OCI-LY1 (cell line): ENCODE measurements at regions not wholly inside any gene's neighbourhood (a gene's known extent, or its start where the extent isn't known, plus 50 kb on each side); places are given as distances from the start of the nearest gene placed in this dataset.

Experiments used
- H2AFZ ChIP-seq: fragments of 200-600 bp; sonication (generic), shearing (Covaris generic); 2 replicates; pipeline ENCODE4 v1.6.0; 2014; ENCODE audit warnings: antibody characterized with exemption, mild to moderate bottlenecking, low read length
- H3F3A ChIP-seq: fragments of 200-600 bp; sonication (generic), shearing (Covaris generic); 2 replicates; pipeline ENCODE4 v1.6.0; 2014; ENCODE audit warnings: mild to moderate bottlenecking, antibody characterized with exemption, low read length, moderate library complexity; ENCODE audit not compliant: insufficient read depth
- H3K27ac ChIP-seq: fragments of 200-600 bp; sonication (generic); 2 replicates; pipeline ENCODE4 v1.5.1; 2014; ENCODE audit warnings: low read length, mixed run types, mild to moderate bottlenecking, low read depth; ENCODE audit not compliant: poor library complexity, severe bottlenecking
- H3K27me3 ChIP-seq: fragments of 200-600 bp; sonication (generic); 2 replicates; pipeline ENCODE4 v1.6.0; 2014; ENCODE audit warnings: antibody characterized with exemption, mild to moderate bottlenecking, low read length, moderate library complexity; ENCODE audit not compliant: insufficient read depth
- H3K36me3 ChIP-seq: fragments of 200-600 bp; sonication (generic); 2 replicates; pipeline ENCODE4 v1.6.1; 2014; ENCODE audit warnings: mild to moderate bottlenecking, antibody characterized with exemption, low read length, moderate library complexity, mixed read lengths; ENCODE audit not compliant: insufficient read depth
- H3K4me1 ChIP-seq: fragments of 200-600 bp; sonication (generic); 2 replicates; pipeline ENCODE4 v1.5.1; 2014; ENCODE audit warnings: mild to moderate bottlenecking, low read length, moderate library complexity; ENCODE audit not compliant: insufficient read depth, severe bottlenecking
- H3K4me2 ChIP-seq: fragments of 200-600 bp; sonication (generic), shearing (Covaris generic); 2 replicates; pipeline ENCODE4 v1.6.1; 2014; ENCODE audit warnings: low read length
- H3K4me3 ChIP-seq: fragments of 200-600 bp; sonication (generic); 2 replicates; pipeline ENCODE4 v1.5.1; 2014; ENCODE audit warnings: low read length, low read depth, mild to moderate bottlenecking, mixed read lengths; ENCODE audit not compliant: poor library complexity, severe bottlenecking
- H3K79me2 ChIP-seq: fragments of 200-600 bp; shearing (Covaris generic); 2 replicates; pipeline ENCODE4 v1.6.1; 2016; ENCODE audit warnings: mixed run types, low read length, mixed read lengths; ENCODE audit not compliant: insufficient read depth
- H3K9ac ChIP-seq: fragments of 200-600 bp; sonication (generic), shearing (Covaris generic); 2 replicates; pipeline ENCODE4 v1.6.1; 2014; ENCODE audit warnings: mild to moderate bottlenecking, low read length, mixed read lengths
- H3K9me2 ChIP-seq: fragments of 200-600 bp; sonication (generic), shearing (Covaris generic); 2 replicates; pipeline ENCODE4 v1.6.1; 2014; ENCODE audit warnings: low read depth, mild to moderate bottlenecking, low read length, mixed read lengths
- H3K9me3 ChIP-seq: fragments of 200-600 bp; shearing (Covaris generic); 2 replicates; pipeline ENCODE4 v1.6.1; 2014; ENCODE audit warnings: low read length, mixed read lengths
- H4K20me1 ChIP-seq: fragments of 200-600 bp; sonication (generic), shearing (Covaris generic); 2 replicates; pipeline ENCODE4 v1.6.0; 2016; ENCODE audit warnings: mild to moderate bottlenecking, low read length; ENCODE audit not compliant: insufficient read depth
- EZH2 ChIP-seq: fragments of 200-600 bp; sonication (generic), shearing (Covaris generic); IDR thresholded peaks from 2 replicates; pipeline ENCODE4 v1.8.0; 2017; ENCODE audit warnings: borderline replicate concordance, mixed run types, mild to moderate bottlenecking, antibody characterized with exemption, low read length, moderate library complexity, mixed read lengths
- TF ChIP-seq, protein P1 (sequence below): fragments of 200-600 bp; sonication (generic), shearing (Covaris generic); IDR thresholded peaks from 2 replicates; pipeline ENCODE4 v1.5.1; 2017; ENCODE audit warnings: mild to moderate bottlenecking, antibody characterized with exemption, low read length, moderate library complexity, mixed read lengths

DNA sequence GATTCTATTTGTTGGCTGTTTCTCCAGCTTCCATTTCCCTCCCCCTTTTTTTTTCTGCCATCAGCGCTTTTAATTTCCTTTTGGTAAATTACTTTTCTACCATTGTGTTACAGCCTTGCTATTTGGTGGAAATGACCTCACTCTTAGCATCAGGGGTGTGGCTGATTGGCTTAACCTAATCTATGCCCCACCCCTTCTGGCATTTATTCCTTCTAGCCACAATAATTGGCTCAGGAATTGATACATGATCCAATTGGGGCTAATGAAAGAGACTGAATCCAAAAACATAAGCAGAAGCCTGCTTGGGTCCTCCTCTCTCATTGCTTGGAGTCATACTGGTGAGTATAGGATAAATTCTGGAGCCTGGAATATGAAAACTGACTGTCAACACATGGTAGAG lies 402.4 kb upstream of the LRRC4C start:
- Histone ChIP-seq H3K27ac (no peak overlapping the region), H3K9me3 (no peaks in the 10 kb centered on the region), H3K4me3 (no peak overlapping the region), H3K79me2 (no peaks in the 10 kb centered on the region), H3K4me2 (no peak overlapping the region), H3K36me3 (no peaks in the 10 kb centered on the region), H3K27me3 (no peaks in the 10 kb centered on the region), H3K4me1 (no peaks in the 10 kb centered on the region), H4K20me1 (no peaks in the 10 kb centered on the region), H2AFZ (no peak overlapping the region), H3K9ac (no peak overlapping the region), H3F3A (no peaks in the 10 kb centered on the region), H3K9me2 (no peaks in the 10 kb centered on the region)
- TF ChIP-seq, protein P1, sequence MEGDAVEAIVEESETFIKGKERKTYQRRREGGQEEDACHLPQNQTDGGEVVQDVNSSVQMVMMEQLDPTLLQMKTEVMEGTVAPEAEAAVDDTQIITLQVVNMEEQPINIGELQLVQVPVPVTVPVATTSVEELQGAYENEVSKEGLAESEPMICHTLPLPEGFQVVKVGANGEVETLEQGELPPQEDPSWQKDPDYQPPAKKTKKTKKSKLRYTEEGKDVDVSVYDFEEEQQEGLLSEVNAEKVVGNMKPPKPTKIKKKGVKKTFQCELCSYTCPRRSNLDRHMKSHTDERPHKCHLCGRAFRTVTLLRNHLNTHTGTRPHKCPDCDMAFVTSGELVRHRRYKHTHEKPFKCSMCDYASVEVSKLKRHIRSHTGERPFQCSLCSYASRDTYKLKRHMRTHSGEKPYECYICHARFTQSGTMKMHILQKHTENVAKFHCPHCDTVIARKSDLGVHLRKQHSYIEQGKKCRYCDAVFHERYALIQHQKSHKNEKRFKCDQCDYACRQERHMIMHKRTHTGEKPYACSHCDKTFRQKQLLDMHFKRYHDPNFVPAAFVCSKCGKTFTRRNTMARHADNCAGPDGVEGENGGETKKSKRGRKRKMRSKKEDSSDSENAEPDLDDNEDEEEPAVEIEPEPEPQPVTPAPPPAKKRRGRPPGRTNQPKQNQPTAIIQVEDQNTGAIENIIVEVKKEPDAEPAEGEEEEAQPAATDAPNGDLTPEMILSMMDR: no peak
- TF ChIP-seq EZH2: no peak

DNA sequence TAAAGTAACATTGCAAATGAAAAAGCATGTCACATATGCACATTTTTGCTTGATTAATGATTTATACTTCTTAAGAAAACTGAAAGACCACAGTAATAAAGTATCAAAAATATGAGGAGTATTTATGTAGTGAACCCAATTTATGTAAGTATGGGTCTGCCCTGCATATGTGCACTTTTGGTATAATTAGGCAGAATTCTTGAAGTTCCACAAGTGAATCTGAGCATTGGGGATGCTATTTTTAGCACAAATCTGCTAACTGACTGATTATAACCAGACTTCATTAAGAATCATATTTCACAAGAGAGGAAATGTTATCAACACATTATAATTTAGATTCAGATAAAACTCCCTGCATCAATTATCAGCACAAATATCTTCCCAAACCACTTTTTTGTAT lies 407.1 kb upstream of the LRRC4C start:
- Histone ChIP-seq H3K36me3 (no peaks in the 10 kb centered on the region), H2AFZ (no peak overlapping the region), H4K20me1 (no peaks in the 10 kb centered on the region), H3K79me2 (no peaks in the 10 kb centered on the region), H3K27ac (no peak overlapping the region), H3K27me3 (no peaks in the 10 kb centered on the region), H3K4me2 (no peak overlapping the region), H3K4me3 (no peak overlapping the region), H3F3A (no peaks in the 10 kb centered on the region), H3K9ac (no peak overlapping the region), H3K9me2 (no peaks in the 10 kb centered on the region), H3K4me1 (no peaks in the 10 kb centered on the region), H3K9me3 (no peaks in the 10 kb centered on the region)
- TF ChIP-seq, protein P1: no peak
- TF ChIP-seq EZH2: no peak

DNA sequence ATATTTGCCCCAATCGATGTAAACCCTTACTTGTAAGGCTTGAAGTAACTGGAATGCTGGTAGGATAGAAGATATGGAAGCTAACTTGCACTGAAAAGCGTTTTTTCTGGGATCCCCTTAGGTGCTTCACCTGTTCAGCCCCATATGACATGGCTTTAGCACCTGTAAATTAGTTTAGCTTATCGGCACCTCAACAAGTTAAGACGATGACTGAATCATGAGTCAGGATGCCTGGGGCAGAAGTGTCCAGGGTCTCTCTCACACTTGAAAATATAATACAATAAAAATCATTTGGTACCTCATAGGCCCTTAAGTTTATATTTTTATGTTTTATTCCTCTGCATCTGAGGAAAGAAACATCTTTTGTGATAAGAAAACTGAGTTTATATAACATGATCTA lies 409.2 kb upstream of the LRRC4C start:
- H3K4me3 ChIP-seq: no peak overlapping the region
- H3K36me3 ChIP-seq: no peaks in the 10 kb centered on the region
- no peak overlapping the region for H3K4me2 ChIP-seq
- H3K27ac ChIP-seq: no peak overlapping the region
- H3K27me3 ChIP-seq: no peaks in the 10 kb centered on the region
- H3F3A ChIP-seq: no peaks in the 10 kb centered on the region
- no peak overlapping the region for H3K9ac ChIP-seq
- H3K79me2 ChIP-seq: no peaks in the 10 kb centered on the region
- H3K9me3 ChIP-seq: no peaks in the 10 kb centered on the region
- H3K9me2 ChIP-seq: no peaks in the 10 kb centered on the region
- no peaks in the 10 kb centered on the region for H3K4me1 ChIP-seq
- H4K20me1 ChIP-seq: no peaks in the 10 kb centered on the region
- no peak for TF ChIP-seq EZH2
- TF ChIP-seq, protein P1: no peak
- H2AFZ ChIP-seq: no peak overlapping the region
